GM19324 (cell line): ENCODE measurements at regions not wholly inside any gene's neighbourhood (a gene's known extent, or its start where the extent isn't known, plus 50 kb on each side); places are given as distances from the start of the nearest gene placed in this dataset.
"Not testable (repeated sequence)": the region's sequence is repeated elsewhere in the genome, so short reads cannot be mapped to it uniquely, and the experiment has no call there.

Experiments used
- ATAC-seq: cut with Tn5 transposase; IDR thresholded peaks from one replicate; pipeline ENCODE4 v1.9.1; 2021; ENCODE audit warnings: mild to moderate bottlenecking, moderate library complexity; ENCODE audit not compliant: unreplicated experiment, low FRiP score

- no peak for ATAC-seq
Observed at GRCh38 chr5:96114736-96115135, 153.1 kb upstream of the ELL2 start.

DNA sequence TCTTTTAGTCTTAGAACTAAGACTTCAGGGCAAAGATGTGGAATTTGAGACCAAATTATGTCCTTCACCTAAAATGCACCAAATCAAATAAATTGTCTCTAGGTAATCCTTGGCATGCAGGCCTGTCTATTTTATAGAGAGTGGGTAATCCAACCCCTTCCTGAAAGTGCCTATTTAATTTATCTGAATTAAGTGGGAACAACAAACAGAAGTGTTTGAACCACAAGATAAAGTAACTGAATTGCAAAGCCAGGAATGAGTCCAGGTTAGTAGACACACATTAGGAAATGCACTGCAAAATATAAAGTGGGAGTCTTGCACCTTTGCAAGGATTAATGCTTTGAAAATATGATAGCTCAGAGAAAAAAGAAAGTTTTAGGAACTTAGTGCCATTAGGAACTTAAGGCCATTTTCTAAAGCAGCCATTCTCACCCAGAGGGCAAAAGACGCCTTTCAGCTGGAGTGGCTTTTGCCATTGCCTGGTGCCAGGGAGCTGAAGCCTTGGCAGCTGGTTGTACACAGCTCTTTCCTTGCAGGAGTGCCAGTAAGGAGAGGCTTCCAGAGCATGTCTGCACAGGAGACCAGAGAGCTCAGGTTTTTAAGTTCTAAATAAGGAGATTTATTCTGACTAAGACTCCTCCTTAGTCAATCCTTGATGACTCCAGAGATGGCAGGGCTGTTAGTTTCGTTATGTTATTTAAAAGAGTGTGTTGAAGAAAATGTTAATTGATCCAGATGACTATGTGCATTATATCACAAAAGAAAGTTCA, 151.7 kb upstream of the ELL2 start:
- ATAC-seq, result no peak

DNA sequence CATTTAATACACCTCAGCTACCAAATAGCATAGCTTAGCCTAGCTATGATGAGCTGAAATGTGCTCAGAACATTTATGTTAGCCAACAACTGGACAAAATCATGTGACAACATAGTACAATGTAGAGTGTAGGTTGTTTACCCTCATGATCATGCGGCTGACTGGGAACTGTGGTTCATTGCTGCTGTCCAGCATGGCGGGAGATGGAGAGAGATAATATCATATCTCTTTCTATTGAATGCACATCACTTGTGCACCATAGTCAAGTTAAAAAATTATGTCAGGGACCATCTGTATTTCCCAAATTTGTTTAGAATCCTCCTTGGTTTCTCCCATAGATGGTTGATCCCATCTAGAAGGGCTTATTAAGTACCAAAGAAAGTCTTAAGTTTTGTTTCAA, 151.1 kb upstream of the ELL2 start:
- ATAC-seq, result no peak

DNA sequence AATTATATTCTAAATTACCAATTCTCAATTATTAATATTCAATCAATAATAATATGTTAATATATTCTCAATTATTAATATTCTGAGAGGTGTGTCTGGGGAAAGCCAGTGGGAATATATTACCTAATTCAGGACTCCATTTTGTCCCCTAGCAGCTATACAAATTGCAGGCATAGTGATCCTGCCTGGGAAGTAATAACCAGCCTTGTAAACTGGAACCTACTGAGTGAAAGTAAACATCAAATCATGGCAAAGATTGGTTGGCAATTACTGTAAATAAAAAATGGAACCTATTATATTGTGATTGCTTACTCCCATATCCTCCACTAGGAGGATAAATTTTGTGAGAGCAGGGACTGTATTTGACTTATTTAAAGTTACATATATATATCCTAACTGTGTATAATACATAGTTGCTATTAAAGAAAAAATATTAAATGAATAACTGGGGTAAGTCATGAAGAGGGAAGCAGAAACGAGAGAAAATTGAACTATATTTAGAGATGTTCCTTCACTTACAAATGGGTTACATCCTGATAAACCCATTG, 150.5 kb upstream of the ELL2 start:
- no peak for ATAC-seq

- no peak for ATAC-seq
Observed at GRCh38 chr5:96111080-96111756, 149.6 kb upstream of the ELL2 start.

DNA sequence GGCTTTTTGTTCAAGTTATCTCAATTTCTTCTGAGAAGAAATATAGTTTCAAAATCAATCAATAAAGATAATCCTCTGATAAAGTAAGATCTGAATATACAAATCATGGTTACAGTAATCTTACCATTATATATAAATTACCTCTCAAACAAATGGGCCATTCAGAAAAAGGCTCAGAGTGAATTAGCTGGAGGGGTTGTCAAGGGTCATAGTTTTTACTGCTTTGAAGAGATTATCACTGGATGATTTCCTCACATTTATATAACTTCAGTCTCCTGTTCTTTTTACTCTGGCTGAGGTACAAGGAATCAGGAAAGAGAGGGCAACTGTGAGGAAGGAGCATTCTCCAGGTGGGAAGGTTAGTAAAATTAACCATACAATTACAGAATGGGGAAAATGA, 148.6 kb upstream of the ELL2 start:
- no peak for ATAC-seq

GRCh38 chr5:96108629-96109028, 147.0 kb upstream of the ELL2 start:
- ATAC-seq, result not testable (repeated sequence)

GRCh38 chr5:96103829-96104228, 142.2 kb upstream of the ELL2 start:
- not testable (repeated sequence) for ATAC-seq

DNA sequence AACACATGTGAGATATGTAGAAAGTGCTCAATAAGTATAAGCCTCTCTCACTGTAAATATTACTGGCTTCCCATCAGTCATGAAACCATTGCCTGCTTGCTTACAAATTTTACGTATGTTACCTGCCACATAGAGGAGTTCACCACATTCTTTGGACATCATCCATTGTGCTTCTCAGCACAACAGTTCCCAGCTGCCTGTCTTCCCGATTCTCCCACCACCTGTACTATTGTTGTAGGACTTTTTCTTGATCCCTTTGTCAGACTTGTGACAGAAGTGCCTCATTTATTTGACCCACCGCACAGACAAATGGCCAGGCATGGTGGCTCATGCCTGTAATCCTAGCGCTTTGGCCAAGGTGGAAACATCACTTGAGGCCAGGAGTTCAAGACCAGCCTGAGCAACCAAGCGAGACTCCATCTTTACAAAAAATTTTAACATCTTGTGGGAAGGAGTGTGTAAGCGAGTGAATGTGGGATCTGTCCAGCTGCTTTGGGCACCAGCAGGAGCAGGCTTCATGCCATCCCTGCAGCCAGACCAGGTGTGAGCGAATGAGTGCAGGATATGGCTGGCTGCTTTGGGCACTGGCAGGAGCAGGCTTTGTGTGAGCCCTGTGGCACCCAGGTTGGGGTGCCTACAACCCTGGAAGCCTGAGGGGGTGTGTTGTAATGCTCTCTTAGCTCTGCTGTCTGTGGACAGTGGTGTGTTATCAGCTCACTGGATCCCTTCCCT, 139.9 kb upstream of the ELL2 start:
- ATAC-seq, result no peak

GRCh38 chr5:96097488-96097887, 135.8 kb upstream of the ELL2 start:
- not testable (repeated sequence) for ATAC-seq

DNA sequence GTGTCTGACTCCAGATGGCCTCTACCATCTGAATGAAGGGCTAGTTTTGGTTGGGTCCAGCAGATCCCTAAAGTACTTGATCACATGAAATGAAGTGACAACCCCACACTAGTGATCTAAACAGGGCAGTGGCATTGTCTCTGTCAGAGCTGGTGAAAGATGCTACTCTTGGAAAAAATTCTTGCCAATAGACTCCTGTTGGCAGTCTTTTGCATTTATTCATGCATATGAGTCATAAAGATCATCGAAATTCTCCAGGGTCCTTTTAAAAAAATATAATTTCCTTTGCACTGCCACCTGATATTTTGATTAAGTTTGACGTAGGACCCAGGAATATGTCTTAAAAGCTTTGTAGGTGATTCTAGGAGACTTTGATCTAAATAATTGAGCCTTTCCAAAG, 135.1 kb upstream of the ELL2 start:
- no peak for ATAC-seq

GRCh38 chr5:96094904-96095303, 133.3 kb upstream of the ELL2 start:
- ATAC-seq, result no peak

GRCh38 chr5:96093890-96094381, 132.3 kb upstream of the ELL2 start:
- no peak for ATAC-seq

GRCh38 chr5:96093340-96093739, 131.7 kb upstream of the ELL2 start:
- ATAC-seq, result no peak

- ATAC-seq, result no peak
Observed at GRCh38 chr5:96091874-96092273, 130.2 kb upstream of the ELL2 start.

- ATAC-seq, result no peak
Observed at GRCh38 chr5:96090215-96090614, 128.6 kb upstream of the ELL2 start.

- no peak for ATAC-seq
Observed at GRCh38 chr5:96088706-96089498, 127.3 kb upstream of the ELL2 start.

GRCh38 chr5:96087939-96088338, 126.3 kb upstream of the ELL2 start:
- ATAC-seq, result no peak

- ATAC-seq, result no peak
Observed at GRCh38 chr5:96084874-96085506, 123.3 kb upstream of the ELL2 start.

- no peak for ATAC-seq
Observed at GRCh38 chr5:96083361-96083881, 121.8 kb upstream of the ELL2 start.
